HL-60 (cell line): ENCODE measurements at regions not wholly inside any gene's neighbourhood (a gene's known extent, or its start where the extent isn't known, plus 50 kb on each side); places are given as distances from the start of the nearest gene placed in this dataset.
"Not testable (repeated sequence)": the region's sequence is repeated elsewhere in the genome, so short reads cannot be mapped to it uniquely, and the experiment has no call there.

Source experiments
- DNase-seq, 2 experiments: peaks; one replicate each; pipeline ENCODE4 v3.0.0-alpha.2; 2010 to 2020; ENCODE audit warnings: low read depth in 1 of 2, low spot score in 1 of 2
- H3K27ac ChIP-seq: fragments of 250-450 bp; sonication (Bioruptor Pico); replicated peaks from 2 replicates; pipeline ENCODE4 v1.5.1; 2020; ENCODE audit warnings: mild to moderate bottlenecking, moderate library complexity
- H3K27me3 ChIP-seq: fragments of 250-450 bp; sonication (Bioruptor Pico); 2 replicates; pipeline ENCODE4 v1.5.1; 2021; ENCODE audit warnings: mild to moderate bottlenecking, moderate library complexity; ENCODE audit not compliant: insufficient read depth, poor library complexity, severe bottlenecking
- H3K4me3 ChIP-seq: replicated peaks from 2 replicates; pipeline ENCODE4 v1.5.1; 2011; ENCODE audit warnings: mild to moderate bottlenecking, control low read depth, low read length; ENCODE audit not compliant: insufficient read depth
- CTCF ChIP-seq: IDR thresholded peaks from one replicate; pipeline ENCODE4 v1.5.1; 2011; ENCODE audit warnings: low read length, control low read depth, inconsistent platforms; ENCODE audit not compliant: insufficient read depth
- GABPA ChIP-seq: IDR thresholded peaks from 2 replicates; pipeline ENCODE4 v1.6.1; 2012; ENCODE audit warnings: low read depth
- POLR2AphosphoS5 ChIP-seq: IDR thresholded peaks from 2 replicates; pipeline ENCODE4 v1.6.1; 2012; ENCODE audit warnings: low read depth
- REST ChIP-seq: IDR thresholded peaks from 2 replicates; pipeline ENCODE4 v1.6.1; 2012; ENCODE audit warnings: low read depth; ENCODE audit not compliant: insufficient replicate concordance
- SPI1 ChIP-seq: IDR thresholded peaks from 2 replicates; pipeline ENCODE4 v1.6.1; 2012; ENCODE audit warnings: low read depth, mild to moderate bottlenecking, borderline replicate concordance

- no peak for DNase-seq
- TF ChIP-seq GABPA, result no peak
- TF ChIP-seq POLR2AphosphoS5, result no peak
- no peak for TF ChIP-seq CTCF
- no peak for TF ChIP-seq SPI1
- TF ChIP-seq REST, result no peak
- H3K4me3 ChIP-seq, result no peak overlapping the region
- no peaks in the 10 kb centered on the region for H3K27me3 ChIP-seq
- H3K27ac ChIP-seq, result no peak overlapping the region
These were observed 186.3 kb upstream of the KCTD7 start for GRCh38 chr7:66442385-66442784.

DNA sequence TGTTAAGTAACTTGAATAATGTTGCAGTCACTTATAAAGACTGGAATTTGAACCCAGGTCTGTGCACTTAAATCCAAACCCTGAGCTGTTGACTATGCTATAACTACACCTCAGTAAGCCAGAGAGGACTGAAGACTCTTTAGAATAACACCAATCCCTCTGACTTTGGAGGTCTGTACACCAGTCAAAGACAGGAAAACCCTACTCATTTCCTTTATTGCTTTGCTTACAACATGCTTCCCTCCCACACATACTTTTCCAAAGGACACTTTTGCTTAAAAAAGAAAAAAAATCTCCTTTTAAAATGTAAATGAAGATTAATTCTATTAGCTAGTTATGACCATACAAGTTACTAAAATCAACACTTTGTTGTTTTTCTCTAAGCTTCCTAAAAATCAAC, 184.7 kb upstream of the KCTD7 start:
- Histone ChIP-seq H3K4me3 (no peak overlapping the region), H3K27me3 (no peaks in the 10 kb centered on the region), H3K27ac (no peak overlapping the region)
- TF ChIP-seq POLR2AphosphoS5, result no peak
- no peak for TF ChIP-seq REST
- no peak for TF ChIP-seq CTCF
- no peak for TF ChIP-seq SPI1
- no peak for TF ChIP-seq GABPA
- no peak for DNase-seq

- DNase-seq, H3K27ac ChIP-seq, H3K27me3 ChIP-seq, H3K4me3 ChIP-seq: not testable (repeated sequence)
These were observed 181.7 kb upstream of the KCTD7 start for GRCh38 chr7:66447007-66447406.

GRCh38 chr7:66450814-66451213, 177.9 kb upstream of the KCTD7 start:
- not testable (repeated sequence) for H3K27me3 ChIP-seq, DNase-seq, H3K4me3 ChIP-seq, H3K27ac ChIP-seq

- DNase-seq, H3K4me3 ChIP-seq, H3K27ac ChIP-seq, H3K27me3 ChIP-seq: not testable (repeated sequence)
These were observed 177.0 kb upstream of the KCTD7 start for GRCh38 chr7:66451713-66452112.

DNA sequence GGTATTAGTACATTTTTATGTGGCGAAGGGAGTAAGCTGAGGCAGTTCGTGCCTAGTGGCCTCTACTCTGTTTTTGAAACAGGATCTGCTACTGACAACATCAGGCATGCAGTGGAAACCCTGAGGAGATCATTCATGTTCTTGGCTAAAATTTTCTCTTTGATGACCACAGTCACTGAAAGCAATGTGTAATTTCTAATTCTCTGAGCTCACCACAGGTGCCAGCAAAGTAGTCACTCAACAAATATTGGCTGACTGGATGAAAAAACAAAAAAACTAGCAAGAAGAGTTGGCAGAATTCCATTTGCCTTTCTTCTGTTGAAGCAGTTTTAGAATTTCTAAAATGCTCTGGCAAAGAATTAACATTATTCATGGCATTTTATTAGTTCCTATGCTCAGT, 176.5 kb upstream of the KCTD7 start:
- Histone ChIP-seq H3K27ac (no peak overlapping the region), H3K27me3 (no peaks in the 10 kb centered on the region), H3K4me3 (no peak overlapping the region)
- DNase-seq, result no peak
- TF ChIP-seq POLR2AphosphoS5 (no peak), REST (no peak), SPI1 (no peak), CTCF (no peak), GABPA (no peak)
